H1 (cell line): ENCODE measurements at regions not wholly inside any gene's neighbourhood (a gene's known extent, or its start where the extent isn't known, plus 50 kb on each side); places are given as distances from the start of the nearest gene placed in this dataset.

Experiments used
- CTCF ChIA-PET: fragments of 300-600 bp; sonication (Branson Sonifier 250); formaldehyde crosslinking; loops from one replicate; lab custom pipeline; 2021; ENCODE audit not compliant: partially characterized antibody; lab: Charles Lee
- POLR2A ChIA-PET: fragments of 300-600 bp; sonication (Branson Sonifier 250); formaldehyde crosslinking; loops from one replicate; lab custom pipeline; 2021; ENCODE audit warnings: inconsistent platforms; ENCODE audit not compliant: partially characterized antibody; lab: Charles Lee
- DNase-seq, 2 experiments: peaks; one replicate each; pipeline versions ENCODE4 v3.0.0 to v3.0.0-alpha.2; 2010 to 2022; ENCODE audit warnings: low spot score in 2 of 2, low read depth in 1 of 2, mixed read lengths in 1 of 2
- FAIRE-seq: peaks from 2 replicates; lab custom pipeline; 2011; peaks lifted over from hg19 to GRCh38; lab: Jason Lieb, UNC
- H2AFZ ChIP-seq: 2 replicates; pipeline ENCODE4 v1.8.1; 2012; ENCODE audit warnings: low read length, inconsistent platforms
- H2AK5ac ChIP-seq: 2 replicates; pipeline ENCODE4 v1.6.1; 2013; ENCODE audit warnings: low read depth, low read length
- H2BK120ac ChIP-seq: replicated peaks from 2 replicates; pipeline ENCODE3; 2013; ENCODE audit warnings: low read depth, low read length, inconsistent platforms
- H2BK12ac ChIP-seq: 2 replicates; pipeline ENCODE4 v1.6.1; 2013; ENCODE audit warnings: low read depth, low read length
- H2BK15ac ChIP-seq: 2 replicates; pipeline ENCODE4 v1.6.1; 2013; ENCODE audit warnings: low read length
- H2BK20ac ChIP-seq: 2 replicates; pipeline ENCODE4 v1.6.1; 2013; ENCODE audit warnings: low read length
- H2BK5ac ChIP-seq: 2 replicates; pipeline ENCODE4 v1.6.1; 2013; ENCODE audit warnings: low read depth, low read length
- H3K14ac ChIP-seq: 2 replicates; pipeline ENCODE4 v1.6.1; 2013; ENCODE audit warnings: inconsistent platforms; ENCODE audit not compliant: insufficient read length
- H3K18ac ChIP-seq: 2 replicates; pipeline ENCODE4 v1.6.1; 2013; ENCODE audit warnings: low read length; ENCODE audit errors: extremely low read depth
- H3K23ac ChIP-seq: 2 replicates; pipeline ENCODE4 v1.6.1; 2013; ENCODE audit warnings: inconsistent platforms; ENCODE audit not compliant: insufficient read length
- H3K23me2 ChIP-seq: 2 replicates; pipeline ENCODE4 v1.6.1; 2013; ENCODE audit warnings: low read depth, low read length
- H3K27ac ChIP-seq: 2 replicates; pipeline ENCODE4 v1.6.1; 2011; ENCODE audit warnings: low read depth, low read length, inconsistent platforms
- H3K27me3 ChIP-seq, 4 experiments: replicated peaks in 1 of 4; 1 replicate in 1 of 4; 2 replicates in 3 of 4; pipeline versions ENCODE4 v1.6.1 to v1.8.1; 2011 to 2013; ENCODE audit warnings: low read length in 3 of 4, mild to moderate bottlenecking in 3 of 4, inconsistent platforms in 2 of 4, mixed read lengths in 2 of 4, moderate library complexity in 1 of 4; ENCODE audit not compliant: control insufficient read depth in 3 of 4, insufficient read depth in 3 of 4; ENCODE audit errors: extremely low read depth in 1 of 4
- H3K36me3 ChIP-seq, 4 experiments: 2 replicates each; pipeline versions ENCODE4 v1.6.1 to v1.8.1; 2011 to 2013; ENCODE audit warnings: mild to moderate bottlenecking in 4 of 4, low read length in 3 of 4, moderate library complexity in 2 of 4, control low read depth in 1 of 4, inconsistent platforms in 1 of 4; ENCODE audit not compliant: insufficient read depth in 4 of 4, control insufficient read depth in 2 of 4
- H3K4ac ChIP-seq: replicated peaks from 2 replicates; pipeline ENCODE3; 2013; ENCODE audit warnings: low read length, low read depth, mixed read lengths, inconsistent platforms; ENCODE audit not compliant: insufficient read length
- H3K4me1 ChIP-seq, 4 experiments: replicated peaks in 1 of 4; 1 replicate in 1 of 4; 2 replicates in 3 of 4; pipeline versions ENCODE4 v1.6.1 to v1.8.1; 2011 to 2013; ENCODE audit warnings: low read length in 3 of 4, inconsistent platforms in 2 of 4, mixed read lengths in 1 of 4; ENCODE audit not compliant: insufficient read depth in 4 of 4, control insufficient read depth in 3 of 4
- H3K4me2 ChIP-seq, 2 experiments: 2 replicates each; pipeline versions ENCODE4 v1.6.1 to v1.8.1; 2011 to 2013; ENCODE audit warnings: low read depth in 2 of 2, low read length in 2 of 2, control low read depth in 1 of 2, inconsistent platforms in 1 of 2, mild to moderate bottlenecking in 1 of 2; ENCODE audit not compliant: insufficient read depth in 1 of 2
- H3K4me3 ChIP-seq, 4 experiments: fragments of 200-600, 300-600 bp in 1 of 4; sonication (generic), shearing (Covaris generic), sonication (Bioruptor Twin) in 1 of 4; 2 replicates each; pipeline versions ENCODE4 v1.5.1 to v1.8.1; 2011 to 2016; ENCODE audit warnings: low read length in 4 of 4, low read depth in 3 of 4, control low read depth in 2 of 4, inconsistent platforms in 2 of 4, mild to moderate bottlenecking in 2 of 4, mixed read lengths in 1 of 4, moderate library complexity in 1 of 4; ENCODE audit not compliant: insufficient read depth in 2 of 4; ENCODE audit errors: extremely low read depth in 1 of 4
- H3K56ac ChIP-seq: replicated peaks from 2 replicates; pipeline ENCODE3; 2013; ENCODE audit warnings: low read depth, mild to moderate bottlenecking, mixed read lengths, low read length, inconsistent platforms; ENCODE audit not compliant: insufficient read length
- H3K79me1 ChIP-seq: 2 replicates; pipeline ENCODE4 v1.6.1; 2013; ENCODE audit warnings: low read depth, low read length, control low read depth
- H3K79me2 ChIP-seq, 2 experiments: 2 replicates each; pipeline versions ENCODE4 v1.6.1 to v1.8.1; 2012 to 2013; ENCODE audit warnings: low read length in 2 of 2, mild to moderate bottlenecking in 2 of 2, inconsistent platforms in 1 of 2; ENCODE audit not compliant: insufficient read depth in 2 of 2, control insufficient read depth in 1 of 2
- H3K9ac ChIP-seq, 4 experiments: replicated peaks in 1 of 4; 1 replicate in 1 of 4; 2 replicates in 3 of 4; pipeline versions ENCODE4 v1.6.1 to v1.8.1; 2011 to 2013; ENCODE audit warnings: low read depth in 3 of 4, low read length in 3 of 4, control low read depth in 2 of 4, mild to moderate bottlenecking in 2 of 4, moderate library complexity in 2 of 4, inconsistent platforms in 1 of 4; ENCODE audit errors: extremely low read depth in 1 of 4
- H3K9me3 ChIP-seq, 2 experiments: 2 replicates each; pipeline versions ENCODE4 v1.6.1 to v1.8.1; 2012 to 2013; ENCODE audit warnings: mild to moderate bottlenecking in 2 of 2, moderate library complexity in 2 of 2, control low read depth in 1 of 2, inconsistent platforms in 1 of 2, low read depth in 1 of 2, low read length in 1 of 2, mixed read lengths in 1 of 2; ENCODE audit not compliant: insufficient read depth in 2 of 2
- H4K20me1 ChIP-seq, 2 experiments: replicated peaks in 1 of 2; 2 replicates each; pipeline versions ENCODE3 to v1.8.1; 2011 to 2013; ENCODE audit warnings: inconsistent platforms in 2 of 2, low read length in 2 of 2, mild to moderate bottlenecking in 1 of 2; ENCODE audit not compliant: insufficient read depth in 2 of 2, control insufficient read depth in 1 of 2
- H4K5ac ChIP-seq: 2 replicates; pipeline ENCODE4 v1.6.1; 2013; ENCODE audit warnings: low read length, low read depth, mixed read lengths, inconsistent platforms; ENCODE audit not compliant: insufficient read length
- H4K8ac ChIP-seq: 2 replicates; pipeline ENCODE4 v1.8.0; 2013; ENCODE audit warnings: mild to moderate bottlenecking, moderate library complexity, low read length, inconsistent platforms; ENCODE audit not compliant: insufficient read depth; ENCODE audit errors: extremely low read depth
- H4K91ac ChIP-seq: replicated peaks from 2 replicates; pipeline ENCODE3; 2013; ENCODE audit warnings: low read length, mixed read lengths, inconsistent platforms; ENCODE audit not compliant: insufficient read length
- ATF3 ChIP-seq: IDR thresholded peaks from 2 replicates; pipeline ENCODE4 v1.6.1; 2011; ENCODE audit warnings: low read depth, mild to moderate bottlenecking, low read length; ENCODE audit not compliant: insufficient read depth
- CHD2 ChIP-seq: IDR thresholded peaks from 2 replicates; pipeline ENCODE4 v1.6.1; 2012; ENCODE audit warnings: low read length, improper control_type of control experiment
- EZH2 ChIP-seq: fragments of 200-600 bp; sonication (generic); IDR thresholded peaks from 2 replicates; pipeline ENCODE4 v1.7.1; 2012; ENCODE audit warnings: low read depth, mild to moderate bottlenecking, moderate library complexity, low read length, inconsistent platforms; ENCODE audit not compliant: severe bottlenecking
- FOSL1 ChIP-seq: IDR thresholded peaks from 2 replicates; pipeline ENCODE4 v1.6.1; 2011; ENCODE audit warnings: mild to moderate bottlenecking, low read depth, low read length, moderate library complexity; ENCODE audit not compliant: insufficient read depth
- KDM4A ChIP-seq: IDR thresholded peaks from one replicate; pipeline ENCODE4 v1.7.1; 2012; ENCODE audit warnings: low read depth, mild to moderate bottlenecking, moderate library complexity, low read length, inconsistent platforms; ENCODE audit not compliant: severe bottlenecking
- POU5F1 ChIP-seq: IDR thresholded peaks from 2 replicates; pipeline ENCODE4 v1.6.1; 2011; ENCODE audit warnings: low read depth, mild to moderate bottlenecking, low read length, moderate library complexity
- RAD21 ChIP-seq, 2 experiments: IDR thresholded peaks in 1 of 2; conservative IDR thresholded peaks in 1 of 2; 2 replicates each; pipeline ENCODE4 v1.6.1; 2011; ENCODE audit warnings: low read depth in 2 of 2, low read length in 2 of 2, improper control_type of control experiment in 1 of 2, inconsistent platforms in 1 of 2, mild to moderate bottlenecking in 1 of 2, moderate library complexity in 1 of 2
- RFX5 ChIP-seq: IDR thresholded peaks from 2 replicates; pipeline ENCODE4 v1.6.1; 2011; ENCODE audit warnings: low read depth, low read length, improper control_type of control experiment, borderline replicate concordance
- SAP30 ChIP-seq: fragments of 300-600 bp; sonication (generic); IDR thresholded peaks from 2 replicates; pipeline ENCODE4 v1.7.1; 2012; ENCODE audit warnings: low read length, moderate library complexity, mild to moderate bottlenecking, inconsistent platforms; ENCODE audit not compliant: insufficient read depth, insufficient replicate concordance
- SP2 ChIP-seq: IDR thresholded peaks from 2 replicates; pipeline ENCODE4 v1.6.1; 2012; ENCODE audit warnings: mild to moderate bottlenecking, low read length, inconsistent platforms
- SRF ChIP-seq: IDR thresholded peaks from 2 replicates; pipeline ENCODE4 v1.6.1; 2011; ENCODE audit warnings: mild to moderate bottlenecking, low read depth, low read length, moderate library complexity
- USF2 ChIP-seq: IDR thresholded peaks from 2 replicates; pipeline ENCODE4 v1.6.1; 2011; ENCODE audit warnings: low read length, improper control_type of control experiment
- YY1 ChIP-seq: IDR thresholded peaks from 2 replicates; pipeline ENCODE4 v1.6.1; 2011; ENCODE audit warnings: low read depth, mild to moderate bottlenecking, low read length
- WGBS, 2 experiments: shearing (Covaris generic) in 1 of 2; methylation state at CpG; one replicate each; pipeline versions ENCODE4 v1.1.6 to v1.1.7; 2013 to 2015; ENCODE audit warnings: low lambda C conversion rate in 2 of 2, mixed read lengths in 2 of 2, inconsistent platforms in 1 of 2, low coverage in 1 of 2, missing lambda C conversion rate in 1 of 2; ENCODE audit not compliant: insufficient replicate concordance in 2 of 2, insufficient coverage in 1 of 2, insufficient read length in 1 of 2; ENCODE audit errors: extremely low coverage in 1 of 2, missing lambda C conversion rate in 1 of 2; 5-methylcytosine and 5-hydroxymethylcytosine counted together

- Histone ChIP-seq H2AK5ac (no peak overlapping the region), H3K56ac (no peak overlapping the region), H3K27ac (no peak overlapping the region), H4K91ac (no peak overlapping the region), H3K9ac (no peak overlapping the region), H3K79me2 (no peaks in the 10 kb centered on the region), H3K4ac (no peak overlapping the region), H2BK5ac (no peak overlapping the region), H4K20me1 (no peaks in the 10 kb centered on the region), H4K8ac (no peak overlapping the region), H2BK15ac (no peak overlapping the region), H4K5ac (no peak overlapping the region), H2BK12ac (no peak overlapping the region), H3K36me3 (no peaks in the 10 kb centered on the region), H2BK20ac (no peak overlapping the region), H3K23me2 (no peaks in the 10 kb centered on the region), H2BK120ac (no peak overlapping the region), H3K4me1 (peaks cover 0 to 2% (median 0%) of the 10 kb centered on the region in 4 experiments; a peak in 2 of 7 replicates), H3K18ac (no peak overlapping the region), H3K27me3 (no peaks in the 10 kb centered on the region), H3K9me3 (no peaks in the 10 kb centered on the region), H3K4me2 (no peak overlapping the region), H3K79me1 (no peaks in the 10 kb centered on the region), H2AFZ (no peak overlapping the region), H3K14ac (no peak overlapping the region), H3K4me3 (no peak overlapping the region), H3K23ac (no peak overlapping the region)
- 80% methylated on average over 3 of the region's 3 CpGs; no CpG with 5 or more reads in 1 of the 2 experiments for WGBS, 2 experiments
- DNase-seq (no peak), FAIRE-seq (no peak)
- ChIA-PET CTCF (interaction anchor here (0.7 to 42.8 kb wide), 14 partner anchors 10 to 247 kb away, joined by 3 to 1551 read pairs (median 6); no protein-coding TSS in a partner anchor), POLR2A (no interaction called here)
- no peak for TF ChIP-seq KDM4A
- TF ChIP-seq SRF, result no peak
- TF ChIP-seq USF2, result no peak
- no peak for TF ChIP-seq RFX5
- TF ChIP-seq YY1, result no peak
- no peak for TF ChIP-seq POU5F1
- TF ChIP-seq SAP30, result no peak
- TF ChIP-seq ATF3, result no peak
- TF ChIP-seq FOSL1, result no peak
- no peak for TF ChIP-seq EZH2
- TF ChIP-seq RAD21 (IDR thresholded peaks at IDR 0.05 in 1 of 2, conservative IDR thresholded peaks at IDR 0.05 in 1 of 2; ENCODE audit: low read depth in 2 of 2, low read length in 2 of 2), result no peak
- no peak for TF ChIP-seq SP2
- TF ChIP-seq CHD2, result no peak
Measured at GRCh38 chr4:77372375-77372774, 215.4 kb downstream of the CCNG2 start.
